HCT116 (cell line): ENCODE measurements at regions not wholly inside any gene's neighbourhood (a gene's known extent, or its start where the extent isn't known, plus 50 kb on each side); places are given as distances from the start of the nearest gene placed in this dataset.

Source experiments
- ATAC-seq: fragments of 200-7000 bp; cut with Tn5 transposase; 2 replicates; pipeline ENCODE4 v1.9.1; 2020; ENCODE audit warnings: mild to moderate bottlenecking, moderate library complexity
- BruUV-seq: library from RNA; stranded (reverse); fragments of 400-500 nt; replicated peaks from 2 replicates; lab custom pipeline; 2021; lab: Mats Ljungman, UMichigan
- CTCF ChIA-PET: fragments of 300-600 bp; sonication (Branson Sonifier 250); formaldehyde crosslinking; loops from one replicate; lab custom pipeline; 2021; ENCODE audit warnings: antibody characterized with exemption; lab: Charles Lee
- POLR2A ChIA-PET: fragments of 300-600, 350-600 bp; sonication (Branson Sonifier 250); formaldehyde crosslinking; loops from one replicate; lab custom pipeline; 2021; ENCODE audit warnings: antibody characterized with exemption; lab: Charles Lee
- RAD21 ChIA-PET, 2 experiments: fragments of 300-600 bp; sonication (Branson Sonifier 250); formaldehyde crosslinking; loops; one replicate each; lab custom pipeline; 2023; ENCODE audit warnings: low total read pairs in 2 of 2; ENCODE audit not compliant: uncharacterized antibody in 2 of 2, unreplicated experiment in 2 of 2, low non-redundant PET in 1 of 2; lab: Charles Lee
- DNase-seq: peaks from one replicate; pipeline ENCODE4 v3.0.0-alpha.2; 2010; ENCODE audit warnings: low read depth, low spot score
- H2AFZ ChIP-seq: fragments of 200-600 bp; shearing (Covaris generic), sonication (generic); 2 replicates; pipeline ENCODE4 v1.6.1; 2017; ENCODE audit warnings: low read depth, mixed run types, mixed read lengths, antibody characterized with exemption, low read length; ENCODE audit not compliant: poor library complexity, severe bottlenecking
- H3K27ac ChIP-seq: 2 replicates; pipeline ENCODE4 v1.5.1; 2012; ENCODE audit warnings: low read depth, low read length
- H3K27me3 ChIP-seq: fragments of 200-600 bp; sonication (generic); 2 replicates; pipeline ENCODE4 v1.6.1; 2016; ENCODE audit warnings: mixed run types, low read length, mixed read lengths; ENCODE audit not compliant: insufficient read depth
- H3K36me3 ChIP-seq, 2 experiments: fragments of 200-500 bp in 1 of 2; fragments of 200-600 bp in 1 of 2; sonication (Bioruptor generic) in 1 of 2; sonication (generic) in 1 of 2; 2 replicates each; pipeline versions ENCODE4 v1.5.1 to v1.6.1; 2014 to 2016; ENCODE audit warnings: low read length in 2 of 2, inconsistent platforms in 1 of 2, mixed read lengths in 1 of 2, mixed run types in 1 of 2; ENCODE audit not compliant: insufficient read depth in 2 of 2, control insufficient read depth in 1 of 2
- H3K4me1 ChIP-seq, 2 experiments: fragments of 200-600 bp in 1 of 2; sonication (generic) in 1 of 2; 2 replicates each; pipeline versions ENCODE4 v1.5.1 to v1.6.1; 2012 to 2017; ENCODE audit warnings: low read length in 2 of 2, inconsistent platforms in 1 of 2, mild to moderate bottlenecking in 1 of 2, mixed read lengths in 1 of 2, mixed run types in 1 of 2, moderate library complexity in 1 of 2; ENCODE audit not compliant: insufficient read depth in 2 of 2, control insufficient read depth in 1 of 2
- H3K4me2 ChIP-seq: fragments of 200-600 bp; sonication (generic); 2 replicates; pipeline ENCODE4 v1.6.1; 2017; ENCODE audit warnings: mixed run types, low read length, mixed read lengths
- H3K4me3 ChIP-seq, 2 experiments: fragments of 200-600 bp in 1 of 2; sonication (generic) in 1 of 2; replicated peaks in 1 of 2; 2 replicates each; pipeline ENCODE4 v1.5.1; 2011 to 2016; ENCODE audit warnings: low read length in 2 of 2, control low read depth in 1 of 2, low read depth in 1 of 2, mild to moderate bottlenecking in 1 of 2, mixed read lengths in 1 of 2, mixed run types in 1 of 2
- H3K79me2 ChIP-seq: fragments of 200-600 bp; sonication (generic); 2 replicates; pipeline ENCODE4 v1.6.1; 2017; ENCODE audit warnings: mild to moderate bottlenecking, mixed run types, low read length, moderate library complexity, mixed read lengths; ENCODE audit not compliant: insufficient read depth
- H3K9ac ChIP-seq: fragments of 200-600 bp; sonication (generic); 2 replicates; pipeline ENCODE4 v1.6.1; 2016; ENCODE audit warnings: low read length, mixed read lengths
- H3K9me2 ChIP-seq: fragments of 200-600 bp; sonication (generic), shearing (Covaris generic); 2 replicates; pipeline ENCODE4 v1.6.1; 2017; ENCODE audit warnings: mixed run types, mild to moderate bottlenecking, moderate library complexity; ENCODE audit not compliant: insufficient read depth
- H3K9me3 ChIP-seq, 2 experiments: fragments of 200-500 bp in 1 of 2; fragments of 200-600 bp in 1 of 2; sonication (Bioruptor generic) in 1 of 2; sonication (generic) in 1 of 2; 2 replicates each; pipeline ENCODE4 v1.6.1; 2014 to 2017; ENCODE audit warnings: low read length in 2 of 2, mixed read lengths in 2 of 2, inconsistent platforms in 1 of 2, low read depth in 1 of 2, mild to moderate bottlenecking in 1 of 2, mixed run types in 1 of 2, moderate library complexity in 1 of 2; ENCODE audit not compliant: control insufficient read depth in 1 of 2, insufficient read depth in 1 of 2
- H4K20me1 ChIP-seq: fragments of 200-600 bp; sonication (generic), shearing (Covaris generic); 2 replicates; pipeline ENCODE4 v1.6.1; 2017; ENCODE audit warnings: mixed run types, mild to moderate bottlenecking, moderate library complexity; ENCODE audit not compliant: insufficient read depth
- ELF1 ChIP-seq: IDR thresholded peaks from 2 replicates; pipeline ENCODE4 v1.6.1; 2012; ENCODE audit warnings: low read depth, borderline replicate concordance
- SP1 ChIP-seq: IDR thresholded peaks from 2 replicates; pipeline ENCODE4 v1.6.1; 2012; ENCODE audit warnings: low read depth
- SRF ChIP-seq: IDR thresholded peaks from 2 replicates; pipeline ENCODE4 v1.6.1; 2012; ENCODE audit warnings: low read depth
- YY1 ChIP-seq: IDR thresholded peaks from 2 replicates; pipeline ENCODE4 v1.6.1; 2011; ENCODE audit warnings: low read length, low read depth, moderate library complexity, mild to moderate bottlenecking; ENCODE audit not compliant: insufficient replicate concordance; ENCODE audit errors: extremely low read depth
- ZNF274 ChIP-seq: fragments of 200-500 bp; sonication (Bioruptor generic); IDR thresholded peaks from 2 replicates; pipeline ENCODE4 v1.6.1; 2014; ENCODE audit warnings: mild to moderate bottlenecking, low read depth, low read length, inconsistent platforms
- intact Hi-C: fragments of 100-400 bp; cut with micrococcal nuclease; formaldehyde crosslinking; loops from 2 replicates; pipeline ENCODE4 v1.10.0; 2022
- TF ChIP-seq, protein P1 (sequence below): IDR thresholded peaks from 2 replicates; pipeline ENCODE4 v1.6.1; 2012; ENCODE audit warnings: low read depth

DNA sequence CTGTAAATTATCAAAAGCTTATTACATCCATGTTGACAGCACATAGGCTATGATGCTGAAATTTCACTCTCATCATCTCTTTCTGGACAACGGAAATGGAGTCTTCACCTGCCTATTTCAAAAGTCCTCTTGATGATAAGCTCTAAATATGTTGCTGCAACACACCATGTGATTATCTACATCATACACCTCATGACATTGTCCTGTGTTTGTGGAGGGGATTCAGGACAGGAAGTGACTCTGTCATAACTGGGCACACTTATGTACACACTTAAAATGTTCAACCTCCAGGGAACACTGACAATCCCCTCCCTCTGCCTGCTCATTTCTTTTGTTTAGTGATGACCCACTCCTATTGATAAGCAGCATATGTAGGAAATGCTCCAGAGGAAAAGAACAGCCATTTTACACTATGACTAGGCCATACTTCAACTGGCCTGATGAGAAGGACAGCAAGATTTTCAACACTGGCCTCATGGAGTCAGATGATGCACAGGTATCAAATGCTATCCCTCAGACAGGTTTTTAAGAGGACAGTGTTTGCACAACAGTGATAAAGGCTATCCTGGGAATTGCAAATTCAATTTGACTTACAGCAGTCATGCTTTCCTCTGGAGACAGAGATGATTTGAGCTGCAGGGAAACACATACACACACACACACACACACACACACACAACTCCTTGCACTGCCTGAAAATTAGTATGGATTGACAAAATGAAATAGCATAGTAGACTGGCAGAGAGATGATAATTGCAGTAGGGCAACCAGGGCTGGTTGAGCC, 163.3 kb upstream of the RASGEF1B start:
- BruUV-seq, result no TSS peak
- RAD21 ChIA-PET, result no interaction called here
- intact Hi-C loops, result no loop called here
- DNase-seq (no peak), ATAC-seq (no peak)
- TF ChIP-seq YY1, result no peak
- TF ChIP-seq SRF, result no peak
- TF ChIP-seq ZNF274, result no peak
- TF ChIP-seq, protein P1, sequence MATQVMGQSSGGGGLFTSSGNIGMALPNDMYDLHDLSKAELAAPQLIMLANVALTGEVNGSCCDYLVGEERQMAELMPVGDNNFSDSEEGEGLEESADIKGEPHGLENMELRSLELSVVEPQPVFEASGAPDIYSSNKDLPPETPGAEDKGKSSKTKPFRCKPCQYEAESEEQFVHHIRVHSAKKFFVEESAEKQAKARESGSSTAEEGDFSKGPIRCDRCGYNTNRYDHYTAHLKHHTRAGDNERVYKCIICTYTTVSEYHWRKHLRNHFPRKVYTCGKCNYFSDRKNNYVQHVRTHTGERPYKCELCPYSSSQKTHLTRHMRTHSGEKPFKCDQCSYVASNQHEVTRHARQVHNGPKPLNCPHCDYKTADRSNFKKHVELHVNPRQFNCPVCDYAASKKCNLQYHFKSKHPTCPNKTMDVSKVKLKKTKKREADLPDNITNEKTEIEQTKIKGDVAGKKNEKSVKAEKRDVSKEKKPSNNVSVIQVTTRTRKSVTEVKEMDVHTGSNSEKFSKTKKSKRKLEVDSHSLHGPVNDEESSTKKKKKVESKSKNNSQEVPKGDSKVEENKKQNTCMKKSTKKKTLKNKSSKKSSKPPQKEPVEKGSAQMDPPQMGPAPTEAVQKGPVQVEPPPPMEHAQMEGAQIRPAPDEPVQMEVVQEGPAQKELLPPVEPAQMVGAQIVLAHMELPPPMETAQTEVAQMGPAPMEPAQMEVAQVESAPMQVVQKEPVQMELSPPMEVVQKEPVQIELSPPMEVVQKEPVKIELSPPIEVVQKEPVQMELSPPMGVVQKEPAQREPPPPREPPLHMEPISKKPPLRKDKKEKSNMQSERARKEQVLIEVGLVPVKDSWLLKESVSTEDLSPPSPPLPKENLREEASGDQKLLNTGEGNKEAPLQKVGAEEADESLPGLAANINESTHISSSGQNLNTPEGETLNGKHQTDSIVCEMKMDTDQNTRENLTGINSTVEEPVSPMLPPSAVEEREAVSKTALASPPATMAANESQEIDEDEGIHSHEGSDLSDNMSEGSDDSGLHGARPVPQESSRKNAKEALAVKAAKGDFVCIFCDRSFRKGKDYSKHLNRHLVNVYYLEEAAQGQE, result no peak
- TF ChIP-seq ELF1, result no peak
- no peak for TF ChIP-seq SP1
- Histone ChIP-seq H2AFZ (no peak overlapping the region), H3K4me1 (peaks cover 0 to 6% of the 10 kb centered on the region in 2 experiments; a peak in 1 of 4 replicates), H3K27ac (no peak overlapping the region), H3K79me2 (no peaks in the 10 kb centered on the region), H3K4me2 (no peak overlapping the region), H3K27me3 (no peaks in the 10 kb centered on the region), H4K20me1 (no peaks in the 10 kb centered on the region), H3K36me3 (no peaks in the 10 kb centered on the region), H3K9me3 (no peaks in the 10 kb centered on the region), H3K4me3 (no peak overlapping the region), H3K9ac (no peak overlapping the region), H3K9me2 (no peaks in the 10 kb centered on the region)
- POLR2A ChIA-PET, result no interaction called here
- CTCF ChIA-PET, result no interaction called here
